Endothelial cell (in vitro differentiated cells): ENCODE measurements at regions not wholly inside any gene's neighbourhood (a gene's known extent, or its start where the extent isn't known, plus 50 kb on each side); places are given as distances from the start of the nearest gene placed in this dataset.

Experiments used
- DNase-seq: peaks from one replicate; pipeline ENCODE4 v3.0.0; 2021; ENCODE audit warnings: low spot score
- H3K27ac Mint-ChIP-seq: one replicate; pipeline ENCODE4 v1.8.0; 2021; ENCODE audit warnings: mixed read lengths, inconsistent platforms; ENCODE audit not compliant: unreplicated experiment
- H3K27me3 Mint-ChIP-seq: one replicate; pipeline ENCODE4 v1.8.0; 2021; ENCODE audit warnings: mild to moderate bottlenecking, moderate library complexity, mixed read lengths, inconsistent platforms; ENCODE audit not compliant: unreplicated experiment
- H3K36me3 Mint-ChIP-seq: one replicate; pipeline ENCODE4 v1.8.0; 2021; ENCODE audit warnings: mild to moderate bottlenecking, low read depth, mixed read lengths, inconsistent platforms; ENCODE audit not compliant: unreplicated experiment
- H3K4me1 Mint-ChIP-seq: one replicate; pipeline ENCODE4 v1.8.0; 2021; ENCODE audit warnings: mild to moderate bottlenecking, mixed read lengths, inconsistent platforms; ENCODE audit not compliant: unreplicated experiment
- H3K4me3 Mint-ChIP-seq: one replicate; pipeline ENCODE4 v1.8.0; 2021; ENCODE audit warnings: mild to moderate bottlenecking, mixed read lengths, inconsistent platforms; ENCODE audit not compliant: unreplicated experiment
- H3K9me3 Mint-ChIP-seq: one replicate; pipeline ENCODE4 v1.8.0; 2021; ENCODE audit warnings: mixed read lengths, inconsistent platforms; ENCODE audit not compliant: unreplicated experiment
- CTCF ChIP-seq: fragments of 200-600 bp; sonication (generic); IDR thresholded peaks from one replicate; pipeline ENCODE4 v1.5.0; 2021; ENCODE audit warnings: antibody characterized with exemption; ENCODE audit not compliant: unreplicated experiment

GRCh38 chr5:39519566-39520231 lies 94.9 kb upstream of the DAB2 start:
- H3K9me3 Mint-ChIP-seq = no peaks in the 10 kb centered on the region
- no peak for TF ChIP-seq CTCF
- no peak overlapping the region for H3K27ac Mint-ChIP-seq
- H3K4me3 Mint-ChIP-seq = no peak overlapping the region
- peaks cover 3% of the 10 kb centered on the region for H3K4me1 Mint-ChIP-seq
- no peaks in the 10 kb centered on the region for H3K36me3 Mint-ChIP-seq
- H3K27me3 Mint-ChIP-seq = no peaks in the 10 kb centered on the region
- no peak for DNase-seq

DNA sequence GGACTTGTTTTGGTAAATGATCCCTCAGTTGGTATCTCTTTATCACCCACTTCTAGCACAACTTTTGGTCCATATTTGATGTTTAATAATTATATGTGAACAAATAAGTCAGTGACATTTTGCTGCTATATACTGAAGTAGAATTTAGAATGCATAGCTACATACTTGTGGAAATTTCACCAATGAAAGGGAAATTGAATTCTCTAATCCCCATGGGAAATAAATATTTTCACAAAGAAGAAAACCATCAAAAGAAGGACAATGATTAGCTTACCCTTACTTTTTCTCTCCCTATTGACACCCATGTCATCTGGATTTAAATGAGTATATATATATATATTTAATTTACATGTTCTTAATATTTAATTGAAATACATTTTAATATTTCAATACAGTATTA lies 94.3 kb upstream of the DAB2 start:
- H3K27ac Mint-ChIP-seq = no peak overlapping the region
- no peaks in the 10 kb centered on the region for H3K36me3 Mint-ChIP-seq

DNA sequence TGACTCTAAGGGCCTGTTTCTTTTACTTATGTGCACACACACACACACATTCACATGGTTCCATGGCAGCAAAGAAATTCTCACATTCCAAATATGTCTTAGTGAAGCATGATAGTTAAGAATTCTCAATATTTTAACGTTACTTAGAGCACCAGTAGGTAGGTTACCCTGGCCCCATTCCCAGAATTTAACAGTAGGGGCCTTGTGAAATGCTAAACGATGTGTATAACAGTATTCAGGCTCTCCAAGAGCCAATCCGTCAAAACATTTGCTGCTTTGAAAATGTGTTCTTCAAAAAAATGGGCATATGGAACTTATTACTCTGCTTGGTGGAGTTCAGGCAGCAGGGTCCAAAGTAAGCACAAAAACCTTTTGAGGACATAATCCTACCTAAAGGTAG lies 93.7 kb upstream of the DAB2 start:
- DNase-seq = no peak
- Mint-ChIP-seq H3K4me3 (no peak overlapping the region), H3K4me1 (peaks cover 3% of the 10 kb centered on the region), H3K9me3 (no peaks in the 10 kb centered on the region), H3K27me3 (no peaks in the 10 kb centered on the region), H3K36me3 (no peaks in the 10 kb centered on the region), H3K27ac (no peak overlapping the region)
- no peak for TF ChIP-seq CTCF

More for the DNA sequence above, 94.3 kb upstream of the DAB2 start:
- DNase-seq = no peak
- H3K4me3 Mint-ChIP-seq = no peak overlapping the region
- no peaks in the 10 kb centered on the region for H3K27me3 Mint-ChIP-seq
- no peaks in the 10 kb centered on the region for H3K9me3 Mint-ChIP-seq
- peaks cover 3% of the 10 kb centered on the region for H3K4me1 Mint-ChIP-seq
- TF ChIP-seq CTCF = no peak

DNA sequence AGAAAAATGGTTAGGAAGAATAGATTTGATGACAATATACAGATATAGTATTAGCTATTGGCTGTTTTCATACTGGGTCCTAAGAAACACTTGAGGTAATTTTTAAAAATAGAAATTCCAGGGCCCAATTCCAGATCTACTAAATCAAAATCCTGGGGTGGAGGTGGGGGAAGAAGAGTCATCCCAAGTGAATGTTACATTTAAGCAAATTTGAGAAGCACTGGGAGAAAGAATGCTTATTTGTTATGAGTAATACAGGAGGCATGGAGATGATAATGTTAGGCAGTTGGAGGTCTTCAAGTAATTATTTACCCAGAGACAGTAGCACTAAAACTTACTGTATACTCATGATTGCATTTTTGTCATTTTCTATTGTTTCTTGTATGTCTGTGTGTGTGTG lies 93.0 kb upstream of the DAB2 start:
- H3K36me3 Mint-ChIP-seq = no peaks in the 10 kb centered on the region
- H3K4me3 Mint-ChIP-seq = no peak overlapping the region
- no peaks in the 10 kb centered on the region for H3K27me3 Mint-ChIP-seq
- H3K27ac Mint-ChIP-seq = no peak overlapping the region
- TF ChIP-seq CTCF = no peak
- DNase-seq = no peak
- no peaks in the 10 kb centered on the region for H3K9me3 Mint-ChIP-seq
- peaks cover 3% of the 10 kb centered on the region for H3K4me1 Mint-ChIP-seq

DNA sequence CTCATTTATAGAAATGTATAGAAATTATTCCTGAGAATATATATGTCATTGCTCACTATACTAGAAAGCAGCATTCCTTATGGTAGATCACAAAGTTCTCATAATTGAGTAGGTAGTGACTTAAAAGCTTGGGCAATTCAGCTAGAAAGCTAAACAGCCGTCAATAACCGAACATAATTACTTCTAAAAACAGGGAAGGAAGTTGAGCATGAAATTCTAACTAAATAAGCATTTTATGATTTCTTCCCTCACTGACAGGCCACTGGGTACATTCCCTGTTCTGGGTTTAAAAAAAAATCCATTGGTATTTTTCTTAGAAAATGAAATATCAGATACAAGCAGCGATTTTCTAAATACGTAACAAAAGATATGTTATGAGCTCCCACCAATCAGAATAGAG lies 91.1 kb upstream of the DAB2 start:
- Mint-ChIP-seq H3K27me3 (no peaks in the 10 kb centered on the region), H3K36me3 (no peaks in the 10 kb centered on the region), H3K4me1 (no peaks in the 10 kb centered on the region), H3K27ac (no peak overlapping the region), H3K4me3 (no peak overlapping the region), H3K9me3 (no peaks in the 10 kb centered on the region)
- TF ChIP-seq CTCF = no peak
- no peak for DNase-seq
